ENCODE measurements at regions not wholly inside any gene's neighbourhood (a gene's known extent, or its start where the extent isn't known, plus 50 kb on each side); places are given as distances from the start of the nearest gene placed in this dataset.

- no peak for TF ChIP-seq POLR2AphosphoS5 (IDR thresholded peaks at IDR 0.05; ENCODE audit: low read depth, low read length)
- TF ChIP-seq YY1 (IDR thresholded peaks at IDR 0.05; ENCODE audit: low read depth, low read length) = no peak
- TF ChIP-seq HDAC6 (IDR thresholded peaks at IDR 0.05; ENCODE audit: low read depth, low read length) = no peak
- TF ChIP-seq SIN3A (conservative IDR thresholded peaks at IDR 0.05 in 1 of 2, IDR thresholded peaks at IDR 0.05 in 1 of 2; ENCODE audit: low read depth in 1 of 2, low read length in 2 of 2) = no peak
- no peak for TF ChIP-seq SP2 (IDR thresholded peaks at IDR 0.05; ENCODE audit: low read length)
- TF ChIP-seq EZH2 (IDR thresholded peaks at IDR 0.05; ENCODE audit: low read depth, low read length, severe bottlenecking) = no peak
Observed at GRCh38 chr18:50447952-50448351, 73.1 kb downstream of the SKA1 start (continued).
